GM12864 (cell line): ENCODE measurements at regions not wholly inside any gene's neighbourhood (a gene's known extent, or its start where the extent isn't known, plus 50 kb on each side); places are given as distances from the start of the nearest gene placed in this dataset.
"Not testable (repeated sequence)": the region's sequence is repeated elsewhere in the genome, so short reads cannot be mapped to it uniquely, and the experiment has no call there.

Experiments used
- DNase-seq: peaks from one replicate; pipeline ENCODE4 v3.0.0-alpha.2; 2011; ENCODE audit warnings: low read depth
- H3K4me3 ChIP-seq: 2 replicates; pipeline ENCODE4 v1.5.1; 2011; ENCODE audit warnings: mild to moderate bottlenecking, low read depth, low read length, control low read depth
- CTCF ChIP-seq: IDR thresholded peaks from 2 replicates; pipeline ENCODE4 v1.5.1; 2011; ENCODE audit warnings: low read depth, mild to moderate bottlenecking, moderate library complexity, low read length, control low read depth, inconsistent platforms; ENCODE audit errors: missing control alignments

- TF ChIP-seq CTCF = no peak
- no peak for DNase-seq
- no peak overlapping the region for H3K4me3 ChIP-seq
Observed at GRCh38 chr5:20974426-20974825, 986.4 kb upstream of the CDH18 start.

GRCh38 chr5:20972419-20972925 is 984.5 kb upstream of the CDH18 start:
- TF ChIP-seq CTCF = no peak
- DNase-seq = no peak
- H3K4me3 ChIP-seq = no peak overlapping the region; the same call in 1 of the 2 replicates

DNA sequence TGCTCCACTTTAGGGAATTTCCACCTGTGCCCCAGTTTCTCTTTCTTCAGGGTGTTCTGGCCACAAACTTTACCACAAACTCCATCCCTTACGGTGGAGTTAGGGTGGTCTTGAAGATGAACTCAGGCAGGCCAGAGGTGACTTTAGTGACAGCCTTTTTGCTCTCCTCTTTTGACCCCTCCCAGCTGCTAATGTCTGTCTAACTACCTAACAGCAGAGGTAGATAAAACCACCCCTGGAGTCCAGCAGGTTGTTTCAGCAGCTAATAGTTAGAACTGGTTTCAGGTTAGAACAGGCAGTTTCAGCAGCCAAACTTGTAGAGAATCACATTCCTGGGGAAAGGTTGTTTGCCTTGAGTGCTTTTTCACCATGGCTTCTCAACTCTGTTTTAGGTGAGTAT is 971.3 kb upstream of the CDH18 start:
- TF ChIP-seq CTCF = no peak
- H3K4me3 ChIP-seq = no peak overlapping the region
- no peak for DNase-seq

GRCh38 chr5:20958641-20959040 is 970.6 kb upstream of the CDH18 start:
- no peak overlapping the region for H3K4me3 ChIP-seq
- DNase-seq = no peak
- no peak for TF ChIP-seq CTCF

- no peak for TF ChIP-seq CTCF
- no peak for DNase-seq
Observed at GRCh38 chr5:20956134-20956533, 968.1 kb upstream of the CDH18 start.

DNA sequence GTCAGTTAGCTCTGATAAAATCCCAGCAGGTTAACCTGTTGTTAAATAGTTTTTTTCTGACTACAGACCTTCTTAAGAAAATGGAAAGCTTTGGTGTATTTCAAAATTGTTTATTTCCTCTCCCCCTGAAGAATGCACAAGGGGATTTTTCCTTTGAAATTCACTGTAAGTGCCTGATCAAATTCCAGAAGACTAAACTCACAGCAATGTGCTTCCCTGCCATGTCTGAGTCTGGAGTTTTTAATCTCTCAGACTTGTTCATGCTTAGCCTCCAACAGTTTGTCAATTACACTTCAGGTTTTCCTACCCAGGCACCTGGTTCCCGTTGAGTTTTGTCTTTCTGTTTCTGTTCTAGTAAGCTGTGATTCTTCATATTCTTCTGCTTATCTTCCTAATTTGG is 961.6 kb upstream of the CDH18 start:
- no peak for TF ChIP-seq CTCF
- DNase-seq = no peak
- H3K4me3 ChIP-seq = no peak overlapping the region

More at GRCh38 chr5:20956134-20956533, 968.1 kb upstream of the CDH18 start:
- H3K4me3 ChIP-seq = no peak overlapping the region

- H3K4me3 ChIP-seq, DNase-seq: not testable (repeated sequence)
Observed at GRCh38 chr5:20943183-20943971, 955.4 kb upstream of the CDH18 start.

- H3K4me3 ChIP-seq, DNase-seq: not testable (repeated sequence)
Observed at GRCh38 chr5:20942603-20943002, 954.6 kb upstream of the CDH18 start.

DNA sequence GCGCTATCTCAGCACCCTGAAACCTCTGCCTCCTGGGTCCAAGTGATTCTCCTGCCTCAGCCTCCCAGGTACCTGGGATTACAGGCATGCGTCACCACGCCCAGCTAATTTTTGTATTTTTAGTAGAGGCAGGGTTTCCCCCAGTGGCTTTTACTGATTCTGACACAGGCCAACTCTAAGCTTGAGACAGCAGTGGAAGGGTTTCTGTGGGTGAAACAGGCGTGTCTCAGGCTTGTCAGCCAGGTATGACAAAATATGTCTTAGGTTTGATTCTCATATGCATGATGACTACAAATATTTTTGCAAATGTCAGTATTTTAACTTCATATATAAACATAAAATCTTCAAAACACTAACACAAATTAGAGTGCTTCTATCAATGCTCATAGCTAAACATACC is 952.8 kb upstream of the CDH18 start:
- DNase-seq = not testable (repeated sequence)

DNA sequence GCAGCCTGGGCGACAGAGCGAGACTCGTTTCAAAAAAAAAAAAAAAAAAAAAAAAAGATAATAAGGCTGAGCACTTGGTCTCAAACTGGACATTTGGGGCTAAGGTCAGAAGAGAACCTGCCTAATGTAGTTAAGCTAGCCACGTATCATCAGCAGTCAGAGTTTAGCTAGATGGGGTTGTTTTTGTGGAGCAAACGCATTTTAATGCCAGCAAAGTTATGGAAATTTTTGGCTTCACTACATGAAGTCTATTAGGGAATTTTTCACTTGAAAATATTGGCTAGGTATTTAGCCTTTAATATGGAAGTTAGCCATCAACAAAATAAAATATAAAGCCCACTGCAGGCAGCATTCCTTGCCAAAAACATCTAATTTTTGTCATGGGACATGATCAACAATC is 902.9 kb upstream of the CDH18 start:
- DNase-seq, H3K4me3 ChIP-seq: not testable (repeated sequence)

More for the DNA sequence above, 952.8 kb upstream of the CDH18 start:
- not testable (repeated sequence) for H3K4me3 ChIP-seq

DNA sequence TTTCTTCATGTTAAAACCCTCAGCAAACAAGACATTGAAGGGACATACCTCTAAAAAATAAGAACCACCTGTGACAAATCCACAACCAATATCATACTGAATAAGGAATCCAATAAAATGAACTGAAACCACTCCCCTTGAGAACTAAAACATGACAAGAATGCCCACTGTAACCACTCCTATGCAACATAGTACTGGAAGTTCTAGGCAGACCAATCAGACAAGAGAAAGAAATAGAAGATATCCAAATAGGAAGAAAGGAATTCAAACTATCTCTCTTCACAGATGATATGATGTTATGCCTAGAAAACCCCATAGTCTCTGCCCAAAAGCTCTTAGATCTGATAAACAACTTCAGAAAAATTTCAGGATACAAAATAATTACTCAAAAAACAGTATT is 887.7 kb upstream of the CDH18 start:
- not testable (repeated sequence) for DNase-seq, H3K4me3 ChIP-seq

DNA sequence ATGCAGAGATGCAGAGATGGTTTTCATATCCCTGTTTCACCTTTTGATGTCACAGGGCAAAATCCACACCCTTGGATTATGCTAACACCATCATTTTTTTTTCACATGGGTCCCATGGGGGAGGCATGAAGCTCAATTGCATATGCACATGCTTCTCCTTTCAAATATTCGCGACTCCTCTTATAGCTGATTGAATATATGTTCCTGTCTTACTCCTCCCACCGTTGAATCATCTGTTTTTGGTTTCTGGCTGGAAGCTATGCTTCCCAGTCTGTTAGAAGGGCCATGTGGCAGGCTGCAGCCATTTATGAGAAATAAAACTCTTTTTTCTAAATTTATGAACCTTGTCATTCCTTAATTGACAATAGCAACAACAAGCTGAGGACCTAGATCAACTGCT is 877.9 kb upstream of the CDH18 start:
- H3K4me3 ChIP-seq, DNase-seq: not testable (repeated sequence)
